Femur (tissue), 1 donor: ENCODE measurements at regions not wholly inside any gene's neighbourhood (a gene's known extent, or its start where the extent isn't known, plus 50 kb on each side); places are given as distances from the start of the nearest gene placed in this dataset.
A peak's percentile ranks its signal among the peaks of the same experiment; 100 is the strongest.
"Not testable (repeated sequence)": the region's sequence is repeated elsewhere in the genome, so short reads cannot be mapped to it uniquely, and the experiment has no call there.

Experiments used
- DNase-seq: peaks from one replicate; pipeline ENCODE4 v3.0.0-alpha.2; 2017

DNA sequence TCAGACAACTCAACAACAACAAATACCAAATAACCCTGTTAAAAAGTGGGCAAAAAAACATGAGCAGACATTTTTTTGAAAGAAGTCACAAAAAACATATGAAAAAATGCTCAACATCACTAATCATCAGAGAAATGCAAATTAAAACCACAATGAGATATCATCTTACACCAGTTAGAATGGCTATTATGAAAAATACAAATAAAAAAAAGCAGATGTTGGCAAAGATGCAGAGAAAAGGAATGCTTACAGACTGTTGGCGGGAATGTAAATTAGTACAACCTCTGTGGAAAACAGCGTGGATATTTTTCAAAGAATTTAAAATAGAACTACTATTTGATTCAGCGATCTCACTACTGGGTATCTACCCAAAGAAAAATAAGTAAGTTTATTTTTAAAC lies 114.0 kb downstream of the SLC38A4 start:
- no peak for DNase-seq

DNA sequence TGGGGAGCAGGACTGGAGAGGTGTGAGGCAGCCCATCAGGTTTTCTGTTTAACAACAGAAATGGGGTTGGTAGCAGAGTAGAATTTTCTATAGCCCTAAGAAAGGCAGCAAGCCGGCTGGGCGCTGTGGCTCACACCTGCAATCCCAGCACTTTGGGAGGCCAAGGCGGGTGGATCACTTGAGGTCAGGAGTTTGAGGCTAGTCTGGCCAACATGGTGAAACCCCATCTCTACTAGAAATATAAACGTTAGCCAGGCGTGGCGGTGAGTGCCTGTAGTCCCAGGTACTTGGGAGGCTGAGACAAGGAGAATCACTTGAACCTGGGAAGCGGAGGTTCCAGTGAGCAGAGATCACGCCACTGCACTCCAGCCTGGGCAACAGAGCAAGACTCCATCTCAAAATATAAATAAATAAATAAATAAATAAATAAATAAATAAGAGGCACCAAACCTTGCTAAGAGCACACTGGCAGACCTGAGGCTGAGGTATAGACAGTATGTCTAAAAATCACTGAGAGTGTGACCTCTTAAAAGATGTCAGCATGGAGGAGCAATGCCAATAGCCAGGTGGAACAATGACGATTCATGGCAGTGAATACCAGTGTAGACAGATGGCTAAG lies 115.6 kb downstream of the SLC38A4 start:
- DNase-seq = no peak

DNA sequence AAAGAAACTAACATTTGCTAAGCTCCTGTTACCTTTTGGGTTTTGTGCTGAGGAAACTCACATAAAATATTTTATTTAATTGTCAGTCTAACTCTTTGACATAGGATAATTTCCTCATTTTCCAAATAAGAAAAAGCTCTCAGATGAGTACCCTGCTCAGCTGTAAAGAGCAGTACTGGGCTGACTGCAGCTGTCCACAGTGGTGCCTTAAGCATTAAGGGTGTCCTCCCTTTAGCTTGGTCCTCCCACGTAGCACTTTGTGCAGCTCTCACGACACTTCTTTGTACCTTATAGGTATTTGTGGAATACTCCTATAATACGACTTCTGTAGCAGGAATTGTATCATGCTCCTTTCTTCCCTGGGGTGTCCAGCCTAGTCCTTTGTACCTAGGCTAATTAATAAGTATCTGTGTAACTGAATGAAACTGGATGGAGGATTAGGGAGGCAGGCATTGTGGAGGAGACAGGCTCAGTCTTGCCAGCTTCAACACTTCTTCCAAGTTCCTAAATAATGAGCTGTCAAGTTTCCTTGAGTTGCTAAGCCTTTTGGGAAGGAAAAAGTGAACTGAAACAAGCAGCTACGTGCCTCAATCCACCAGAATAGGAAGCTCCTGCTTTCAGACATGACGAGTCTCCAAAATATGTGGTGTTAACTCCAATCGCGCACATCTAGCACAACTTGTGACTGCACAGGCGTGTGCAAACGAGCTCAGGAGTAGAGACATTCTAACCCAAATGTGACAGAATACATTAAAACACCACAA lies 123.0 kb downstream of the SLC38A4 start:
- DNase-seq = no peak

DNA sequence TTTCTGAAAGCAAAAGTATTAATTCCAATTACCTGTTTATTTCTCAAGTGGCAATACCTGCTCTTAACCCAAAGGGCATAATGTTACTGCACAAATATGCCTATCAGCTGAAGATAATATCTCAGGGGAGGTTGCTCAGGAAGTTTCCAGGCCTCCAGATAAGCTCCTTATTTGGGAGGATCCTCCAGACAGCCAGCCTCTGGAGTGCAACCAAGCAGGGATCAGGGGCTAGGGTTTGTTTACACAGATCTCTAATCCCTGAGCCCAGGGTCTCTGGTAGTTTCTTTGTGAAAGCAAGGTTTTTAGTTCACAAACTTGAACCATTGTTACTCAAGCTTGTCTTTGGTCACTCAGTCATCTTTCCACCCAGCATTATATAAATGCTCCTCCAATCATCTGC lies 124.4 kb downstream of the SLC38A4 start:
- no peak for DNase-seq

DNA sequence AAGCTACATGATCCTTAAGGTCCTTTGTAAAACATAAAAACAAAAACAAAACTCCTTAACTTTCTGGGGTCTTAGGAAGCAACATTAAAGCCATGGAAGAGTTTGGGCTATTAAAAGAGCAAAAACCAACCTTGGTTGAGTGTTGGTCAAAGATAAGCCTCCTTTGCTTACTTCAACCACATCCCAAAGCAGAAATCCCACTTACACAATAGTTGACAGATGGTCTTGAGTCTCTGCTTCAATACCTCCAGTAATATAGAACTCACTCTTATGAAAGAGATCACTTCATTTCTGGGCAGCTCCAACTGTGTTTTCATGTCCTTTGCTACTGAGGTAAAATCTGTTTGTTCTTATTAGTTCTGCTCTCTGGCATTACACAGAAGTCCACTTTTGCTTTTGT lies 125.8 kb downstream of the SLC38A4 start:
- no peak for DNase-seq

DNA sequence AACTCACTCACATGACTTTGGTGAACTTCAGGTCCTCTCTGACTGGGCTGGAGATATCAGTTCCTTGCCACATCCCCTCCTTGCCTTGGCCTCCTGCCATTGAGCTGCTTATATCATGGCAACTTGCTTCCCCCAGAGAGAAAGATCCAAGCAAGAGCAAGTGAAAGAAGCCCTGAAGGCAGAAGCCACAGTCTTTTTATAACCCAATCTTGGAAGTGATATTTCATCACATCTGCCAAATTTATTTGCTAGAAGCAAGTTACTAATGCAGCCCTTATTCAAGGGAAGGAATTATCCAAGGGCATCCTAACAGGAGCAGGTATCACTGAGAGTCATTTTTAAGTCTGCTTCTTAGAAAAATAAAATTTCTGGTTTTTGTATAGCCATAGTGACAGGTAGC lies 127.8 kb downstream of the SLC38A4 start:
- no peak for DNase-seq

DNA sequence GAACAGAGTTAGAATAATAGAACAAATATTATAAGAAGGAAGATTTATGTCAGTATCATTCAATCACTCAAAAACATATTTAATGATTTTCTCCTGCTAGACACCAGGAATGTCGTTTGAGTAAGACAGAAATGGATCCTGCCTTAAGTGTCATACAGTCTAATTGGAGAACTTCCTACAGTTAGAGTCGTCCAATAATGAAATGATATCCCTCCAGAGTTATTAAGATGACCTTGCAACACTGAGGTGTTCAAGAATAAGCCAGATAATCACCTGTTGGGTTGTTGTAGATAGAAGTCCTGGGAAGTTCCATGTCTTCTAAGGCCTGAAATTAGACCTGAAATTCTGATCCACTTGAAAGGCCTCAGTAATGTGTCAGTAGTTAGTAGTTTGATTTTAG lies 132.3 kb downstream of the SLC38A4 start:
- no peak for DNase-seq

DNA sequence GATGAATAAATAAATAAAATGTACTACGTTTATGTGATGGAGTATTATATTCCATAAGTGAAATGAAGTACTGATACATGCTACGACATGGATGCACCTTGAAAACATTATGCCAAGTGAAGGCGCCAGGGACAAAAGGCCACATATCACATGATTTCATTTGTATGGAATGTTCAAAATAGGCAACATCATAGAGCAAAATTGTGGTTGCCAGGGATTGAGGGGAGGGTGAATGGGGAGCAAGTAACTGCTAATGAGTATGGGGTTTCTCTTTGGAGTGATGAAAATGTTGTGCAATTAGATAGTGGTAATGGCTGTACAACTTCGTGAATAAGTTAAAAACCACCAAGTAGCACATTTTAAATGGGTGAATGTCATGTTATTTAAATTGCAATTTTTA lies 132.8 kb downstream of the SLC38A4 start:
- DNase-seq = no peak

DNA sequence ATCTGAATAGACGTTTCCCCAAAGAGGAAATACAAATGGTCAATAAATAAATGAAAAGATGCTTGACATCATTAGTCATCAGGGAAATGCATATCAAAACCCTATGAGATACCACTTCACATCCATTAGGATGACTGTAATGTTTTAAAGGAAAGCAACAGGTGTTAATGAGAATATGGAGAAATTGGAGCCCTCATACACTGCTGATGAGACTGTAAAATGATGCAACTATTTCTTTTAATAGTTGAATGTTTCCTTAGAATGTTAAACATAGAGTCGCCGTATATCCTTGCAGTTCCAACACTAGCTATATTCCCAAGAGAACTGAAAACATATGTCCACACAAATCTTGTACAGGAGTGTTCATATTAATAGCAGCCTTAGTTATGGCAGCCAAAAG lies 133.2 kb downstream of the SLC38A4 start:
- DNase-seq = no peak

DNA sequence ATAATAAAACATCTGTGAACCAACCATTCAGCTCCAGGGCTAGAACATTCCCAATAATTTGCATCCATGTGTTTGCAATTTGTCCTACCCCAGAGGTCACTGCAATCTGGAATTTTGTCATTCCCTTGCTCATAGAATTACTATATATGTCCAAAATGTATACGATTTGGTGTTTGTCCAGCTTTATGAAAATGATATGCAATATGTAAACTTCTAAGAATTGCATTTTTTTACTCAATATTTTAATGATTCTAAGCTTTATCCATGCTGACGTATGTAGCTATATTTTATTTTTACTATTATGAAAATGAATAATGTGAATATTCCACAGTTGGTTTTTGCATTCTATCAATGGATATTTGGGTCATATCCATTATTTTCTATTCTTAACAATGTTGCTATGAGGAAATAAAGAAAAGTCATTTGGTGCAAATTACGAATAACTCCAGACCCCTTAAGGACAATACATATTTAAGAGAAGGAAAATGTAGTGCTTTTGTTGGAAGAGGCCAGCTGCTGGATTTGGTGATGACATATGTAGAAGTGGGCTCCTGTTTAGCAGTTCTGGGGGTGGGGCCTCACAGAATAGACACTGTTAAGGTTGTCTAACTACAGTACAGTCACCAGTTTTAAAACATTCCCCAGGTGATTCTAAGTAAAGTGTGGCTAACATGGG lies 139.4 kb downstream of the SLC38A4 start:
- peak; percentile 29 for DNase-seq

DNA sequence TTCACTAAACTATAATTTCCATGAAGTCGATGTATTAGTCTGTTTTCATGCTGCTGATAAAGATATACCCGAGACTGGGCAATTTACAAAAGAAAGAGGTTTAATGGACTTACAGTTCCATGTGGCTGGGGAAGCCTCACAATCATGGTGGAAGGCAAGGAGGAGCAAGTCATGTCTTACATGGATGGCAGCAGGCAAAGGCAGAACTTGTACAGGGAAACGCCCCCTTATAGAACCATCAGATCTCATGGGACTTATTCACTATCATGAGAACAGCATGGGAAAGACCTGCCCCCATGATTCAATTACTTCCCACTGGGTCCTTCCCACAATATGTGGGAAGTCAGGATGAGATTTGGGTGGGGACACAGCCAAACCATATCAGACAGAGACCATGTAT lies 141.6 kb downstream of the SLC38A4 start:
- not testable (repeated sequence) for DNase-seq

DNA sequence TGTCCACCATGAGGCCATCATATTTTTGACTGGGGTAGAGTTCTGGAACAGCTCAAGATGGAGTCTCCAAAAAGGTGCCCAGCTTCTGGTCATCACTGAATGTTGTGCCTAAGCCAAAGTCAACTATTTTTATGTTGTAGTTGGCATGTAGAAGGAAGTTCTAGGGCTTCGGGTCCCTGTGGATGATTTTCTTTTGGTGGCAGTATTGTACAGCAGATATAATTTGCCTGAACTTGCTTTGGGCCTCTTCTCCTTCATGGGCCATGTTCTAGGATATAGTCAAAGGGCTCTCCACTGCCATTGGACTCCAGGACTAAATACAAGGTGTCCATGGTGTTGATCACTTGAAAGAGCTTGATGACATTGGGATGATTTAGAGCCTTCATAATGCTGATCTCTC lies 143.6 kb downstream of the SLC38A4 start:
- no peak for DNase-seq

DNA sequence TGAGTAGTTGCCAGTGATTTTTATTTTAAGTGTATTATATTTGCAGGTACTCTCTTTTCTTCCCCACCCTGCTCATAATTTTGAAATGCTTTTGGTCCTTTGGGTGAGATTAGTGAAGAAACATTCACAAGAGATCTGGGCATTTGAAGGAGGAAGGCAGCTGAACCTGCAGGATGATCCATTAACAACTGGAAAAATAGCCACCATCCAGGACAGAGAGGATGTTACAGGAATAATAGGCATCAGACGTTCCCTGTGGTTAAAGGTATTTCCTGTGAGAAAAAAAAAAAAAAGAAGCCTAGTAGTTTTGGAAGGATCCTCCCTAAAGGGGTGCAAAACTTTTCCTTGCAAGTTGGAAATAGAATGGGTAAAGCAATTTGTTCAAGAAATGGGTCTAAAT lies 145.3 kb downstream of the SLC38A4 start:
- no peak for DNase-seq

DNA sequence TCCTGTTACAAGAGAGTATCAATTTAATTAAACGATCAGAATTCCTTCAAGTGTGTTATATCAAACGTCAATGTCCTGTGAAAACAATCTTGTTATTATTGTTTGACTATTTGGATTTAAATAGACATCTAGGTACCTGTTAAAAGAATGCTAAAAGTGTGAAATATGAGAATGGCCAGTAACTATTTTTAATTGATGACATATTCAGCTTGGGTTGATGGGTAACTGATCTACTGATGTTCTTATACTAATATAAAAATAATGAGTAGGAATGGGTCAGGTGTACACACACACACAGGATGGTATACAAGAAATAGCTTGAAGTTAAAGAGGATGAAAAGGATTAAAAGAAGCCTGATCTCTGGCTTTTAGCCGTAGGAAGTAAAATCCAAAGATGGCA lies 146.0 kb downstream of the SLC38A4 start:
- no peak for DNase-seq

DNA sequence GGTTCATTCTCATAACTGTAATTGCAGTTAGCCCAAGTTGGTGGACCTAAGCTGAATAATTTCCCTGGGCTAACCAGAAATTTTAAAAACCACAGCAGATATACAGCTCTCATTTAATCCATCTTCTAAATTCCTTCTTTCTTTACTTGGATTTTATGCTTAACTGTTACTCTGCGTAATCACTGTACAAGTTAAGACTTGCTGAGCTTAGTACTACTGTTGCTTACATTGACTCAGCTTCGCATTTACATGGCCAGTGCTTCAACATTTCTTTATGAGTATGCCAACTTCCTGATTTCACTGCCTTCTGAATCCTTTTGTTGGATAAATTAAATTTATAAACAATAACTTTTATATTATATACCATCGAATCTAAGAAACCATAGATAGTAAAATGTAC lies 147.4 kb downstream of the SLC38A4 start:
- no peak for DNase-seq

DNA sequence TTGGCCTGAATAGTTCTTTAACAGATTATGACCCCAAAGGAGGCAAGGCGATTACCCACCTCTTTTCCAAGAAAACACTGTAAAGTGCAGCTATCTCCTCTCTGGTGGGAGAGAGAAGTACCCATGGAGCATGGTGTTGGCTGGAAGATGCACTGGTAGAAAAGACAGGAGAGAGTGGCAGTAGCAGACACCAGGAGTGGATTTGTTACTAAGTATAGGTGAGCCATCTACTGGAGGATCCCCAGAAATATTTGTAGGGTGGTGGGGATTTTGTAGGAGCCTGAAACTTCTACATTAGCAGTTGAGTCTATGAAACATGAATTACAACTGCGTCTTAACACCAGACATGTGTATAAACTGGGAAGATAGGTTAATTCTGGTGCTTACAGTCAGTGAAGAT lies 148.0 kb downstream of the SLC38A4 start:
- DNase-seq = no peak

DNA sequence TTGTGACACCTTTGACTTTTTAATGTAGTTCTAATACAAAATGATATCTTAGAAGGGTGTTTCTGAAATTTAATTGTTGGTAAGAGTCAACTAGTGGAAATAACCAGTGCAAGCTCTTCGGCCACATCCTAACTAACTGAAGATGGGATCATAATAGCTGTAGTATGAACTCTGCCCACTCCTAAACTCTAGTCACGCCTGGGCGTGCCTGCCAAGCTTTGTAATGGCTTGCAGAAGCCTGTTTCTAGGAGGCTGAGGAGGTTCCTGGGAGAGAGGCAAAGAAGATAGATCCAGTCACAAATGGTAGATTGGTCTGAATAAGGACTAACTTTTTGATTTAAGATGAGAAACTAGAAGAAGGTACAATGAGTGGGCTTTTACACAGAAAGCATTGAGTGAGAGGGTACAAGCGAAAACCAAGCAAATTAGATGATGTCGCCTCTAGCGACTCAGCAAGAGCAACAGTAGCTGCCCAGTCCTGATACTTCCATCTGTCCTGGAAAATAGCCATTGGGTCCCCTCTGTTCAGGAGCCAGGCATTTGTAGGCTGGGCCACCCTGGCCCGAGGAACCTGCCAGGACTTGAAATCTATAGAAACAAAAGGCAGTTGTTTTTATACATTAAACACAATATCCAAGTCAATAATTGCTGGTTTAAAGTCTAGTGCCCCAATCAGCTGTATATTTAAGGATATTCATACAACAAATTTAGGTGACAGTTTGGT lies 148.8 kb downstream of the SLC38A4 start:
- no peak for DNase-seq

DNA sequence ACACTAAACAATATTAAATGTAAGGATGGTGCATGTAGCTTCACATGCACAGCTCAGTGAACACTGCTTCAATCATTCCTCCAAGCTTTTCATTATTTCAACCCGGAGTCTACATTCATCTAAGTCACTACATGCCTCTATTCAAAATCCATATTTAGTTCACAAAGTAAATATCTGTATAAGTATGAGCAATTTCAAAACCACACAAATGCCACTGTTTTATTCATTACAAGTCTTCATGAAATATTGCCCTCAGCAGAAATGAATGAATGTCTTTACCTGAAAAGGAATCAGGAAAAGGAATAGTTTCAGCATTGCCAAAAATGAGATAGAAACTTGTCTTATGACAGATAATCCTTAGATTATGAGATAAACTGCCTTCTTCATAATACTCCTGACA lies 149.4 kb downstream of the SLC38A4 start:
- DNase-seq = no peak

DNA sequence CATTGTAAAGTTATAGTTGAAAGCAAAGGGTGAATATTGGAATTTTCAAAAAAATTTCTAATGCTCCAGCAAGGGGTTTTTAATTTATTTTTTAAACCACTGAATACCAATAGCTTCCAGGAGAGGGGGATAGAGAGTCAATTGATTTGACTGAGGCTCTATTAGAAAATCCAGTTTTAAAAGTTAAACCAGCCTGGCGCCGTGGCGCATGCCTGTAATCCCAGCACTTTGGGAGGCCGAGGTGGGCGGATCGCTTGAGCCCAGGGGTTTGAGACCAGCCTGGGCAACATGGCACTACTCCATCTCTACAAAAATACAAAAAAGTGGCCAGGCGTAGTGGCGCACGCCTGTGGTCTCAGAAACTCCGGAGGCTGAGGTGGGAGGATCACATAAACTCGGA lies 150.1 kb downstream of the SLC38A4 start:
- DNase-seq = no peak

DNA sequence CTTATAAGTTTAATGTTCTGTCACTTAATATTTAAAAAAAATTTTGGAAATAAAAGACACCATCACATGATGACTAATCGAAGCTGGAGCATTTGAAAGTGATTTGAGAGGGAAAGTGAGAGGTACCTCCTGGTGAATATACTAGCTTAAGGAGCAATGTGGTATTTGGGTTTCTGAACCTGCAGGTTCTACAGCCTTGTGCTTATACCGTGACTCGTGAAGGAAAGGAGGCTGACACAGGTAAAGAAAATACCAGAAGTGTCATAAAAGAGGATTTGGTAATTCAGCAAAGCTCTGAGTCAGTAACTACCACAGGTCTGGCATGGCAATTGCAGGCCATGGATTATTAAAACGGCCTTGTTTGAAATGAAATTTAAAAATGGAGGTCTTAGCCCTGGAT lies 151.0 kb downstream of the SLC38A4 start:
- no peak for DNase-seq

DNA sequence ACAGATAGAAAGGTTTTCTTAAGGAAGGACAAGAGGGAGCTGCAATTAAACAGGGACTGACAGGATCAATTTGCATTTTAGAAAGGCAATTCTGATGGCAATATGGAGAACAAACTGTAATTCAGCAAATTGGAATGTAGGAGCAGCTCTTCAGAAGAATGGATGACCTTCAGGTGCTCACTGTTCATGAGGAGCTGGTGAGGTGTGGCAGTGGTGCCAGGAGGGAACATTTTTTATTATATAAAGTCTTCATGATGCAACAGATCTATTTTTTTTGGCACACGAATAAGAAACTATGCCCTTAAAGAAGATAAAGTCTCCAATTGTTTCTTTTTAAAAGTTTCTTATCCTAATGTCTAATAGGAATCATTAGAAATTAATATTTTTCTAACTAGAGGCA lies 151.7 kb downstream of the SLC38A4 start:
- DNase-seq = no peak

DNA sequence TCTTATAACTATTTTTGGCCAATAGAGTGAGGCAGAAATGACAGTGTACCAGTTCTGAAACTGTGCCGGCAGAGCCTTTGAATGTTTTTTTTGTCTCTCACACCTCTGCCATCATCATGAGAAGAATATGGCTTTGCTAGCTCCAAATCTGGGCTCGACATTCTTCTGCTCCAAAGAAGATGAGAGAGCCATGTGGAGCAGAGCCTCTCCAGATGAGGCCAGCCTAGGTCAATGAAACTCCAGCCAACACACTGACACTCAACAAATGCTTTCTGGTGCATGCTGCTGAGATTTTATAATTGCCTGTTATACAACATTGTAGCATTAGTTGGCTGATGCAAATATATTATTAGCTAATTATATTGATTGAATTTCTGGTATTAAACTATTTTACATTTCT lies 154.7 kb downstream of the SLC38A4 start:
- no peak for DNase-seq

DNA sequence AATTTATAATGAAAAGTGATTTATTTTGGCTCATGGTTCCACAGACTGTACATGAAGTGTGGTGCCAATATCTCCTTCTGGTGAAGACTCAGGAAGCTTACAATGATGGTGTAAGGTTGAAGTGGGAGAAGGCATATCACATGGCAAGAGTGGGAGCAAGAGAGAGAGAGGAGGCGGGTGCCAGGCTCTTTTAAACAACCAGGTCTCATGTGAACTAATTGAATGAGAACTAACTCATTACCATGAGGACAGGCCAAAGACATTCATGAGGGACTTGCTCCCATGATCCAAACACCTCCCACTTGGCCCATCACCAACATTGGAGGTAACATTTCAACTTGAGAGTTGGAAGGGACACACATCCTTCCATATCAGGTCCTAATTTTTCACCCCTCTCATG lies 155.2 kb downstream of the SLC38A4 start:
- no peak for DNase-seq

DNA sequence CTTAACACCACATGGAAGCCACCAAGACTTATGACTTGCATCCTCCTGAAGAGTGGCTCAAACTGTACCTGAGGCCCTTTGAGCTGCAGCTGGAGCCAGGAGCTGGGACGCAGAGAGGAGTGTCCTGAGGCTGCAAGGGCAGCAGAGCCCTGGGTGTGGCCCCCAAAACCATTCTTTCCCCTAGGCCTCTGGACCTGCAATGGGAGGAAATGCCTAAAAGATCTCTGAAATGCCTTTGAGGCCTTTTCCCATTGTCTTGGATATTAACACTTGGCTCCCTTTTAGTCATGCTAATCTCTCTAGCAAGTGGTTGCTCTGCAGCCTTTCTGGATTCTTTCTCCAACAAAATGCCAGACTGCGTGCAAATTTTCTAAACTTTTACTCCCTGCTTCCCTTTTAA lies 156.1 kb downstream of the SLC38A4 start:
- DNase-seq = no peak
